ENCODE measurements at regions not wholly inside any gene's neighbourhood (a gene's known extent, or its start where the extent isn't known, plus 50 kb on each side); places are given as distances from the start of the nearest gene placed in this dataset.
A peak's percentile ranks its signal among the peaks of the same experiment; 100 is the strongest.

- H3K4me3 ChIP-seq (ENCODE audit: low read depth, low read length) = no peak overlapping the region
- TF ChIP-seq, protein P1, sequence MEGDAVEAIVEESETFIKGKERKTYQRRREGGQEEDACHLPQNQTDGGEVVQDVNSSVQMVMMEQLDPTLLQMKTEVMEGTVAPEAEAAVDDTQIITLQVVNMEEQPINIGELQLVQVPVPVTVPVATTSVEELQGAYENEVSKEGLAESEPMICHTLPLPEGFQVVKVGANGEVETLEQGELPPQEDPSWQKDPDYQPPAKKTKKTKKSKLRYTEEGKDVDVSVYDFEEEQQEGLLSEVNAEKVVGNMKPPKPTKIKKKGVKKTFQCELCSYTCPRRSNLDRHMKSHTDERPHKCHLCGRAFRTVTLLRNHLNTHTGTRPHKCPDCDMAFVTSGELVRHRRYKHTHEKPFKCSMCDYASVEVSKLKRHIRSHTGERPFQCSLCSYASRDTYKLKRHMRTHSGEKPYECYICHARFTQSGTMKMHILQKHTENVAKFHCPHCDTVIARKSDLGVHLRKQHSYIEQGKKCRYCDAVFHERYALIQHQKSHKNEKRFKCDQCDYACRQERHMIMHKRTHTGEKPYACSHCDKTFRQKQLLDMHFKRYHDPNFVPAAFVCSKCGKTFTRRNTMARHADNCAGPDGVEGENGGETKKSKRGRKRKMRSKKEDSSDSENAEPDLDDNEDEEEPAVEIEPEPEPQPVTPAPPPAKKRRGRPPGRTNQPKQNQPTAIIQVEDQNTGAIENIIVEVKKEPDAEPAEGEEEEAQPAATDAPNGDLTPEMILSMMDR (IDR thresholded peaks at IDR 0.05; ENCODE audit: low read depth, low read length) = no peak
These were observed 153.5 kb upstream of the DMRT1 start for GRCh38 chr9:687994-688393.

GRCh38 chr9:690517-691111 lies 150.9 kb upstream of the DMRT1 start:
- no peak overlapping the region for H3K4me3 ChIP-seq (ENCODE audit: low read depth, low read length)
- TF ChIP-seq, protein P1 (IDR thresholded peaks at IDR 0.05; ENCODE audit: low read depth, low read length) = no peak

- no peak overlapping the region for H3K4me3 ChIP-seq (ENCODE audit: low read depth, low read length)
- TF ChIP-seq, protein P1 (IDR thresholded peaks at IDR 0.05; ENCODE audit: low read depth, low read length) = no peak
These were observed 149.6 kb upstream of the DMRT1 start for GRCh38 chr9:691825-692400.

DNA sequence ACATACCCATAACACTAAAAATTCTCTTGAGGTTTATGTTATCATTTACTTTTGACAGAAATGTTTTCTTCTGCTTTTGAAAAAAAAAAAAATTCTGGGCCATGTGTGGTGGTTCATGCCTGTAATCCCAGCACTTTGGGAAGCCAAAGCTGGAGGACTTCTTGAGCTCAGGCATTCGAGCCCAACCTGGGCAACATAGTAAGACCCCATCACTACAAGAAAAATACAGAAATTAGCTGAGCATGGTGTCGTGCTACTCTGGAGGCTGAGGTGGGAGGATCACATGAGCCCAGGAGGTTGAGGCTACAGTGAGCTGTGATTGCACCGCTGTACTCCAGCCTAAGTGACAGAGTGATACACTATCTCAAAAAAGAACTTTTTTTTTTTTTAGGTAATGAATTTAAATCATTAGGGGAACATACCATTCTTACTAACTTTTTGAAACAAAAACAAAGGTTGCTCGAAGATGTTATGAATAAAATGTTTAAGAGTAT lies 148.8 kb upstream of the DMRT1 start:
- H3K4me3 ChIP-seq (ENCODE audit: low read depth, low read length) = peak overlapping the region; percentile 60
- TF ChIP-seq, protein P1 (IDR thresholded peaks at IDR 0.05; ENCODE audit: low read depth, low read length) = no peak

DNA sequence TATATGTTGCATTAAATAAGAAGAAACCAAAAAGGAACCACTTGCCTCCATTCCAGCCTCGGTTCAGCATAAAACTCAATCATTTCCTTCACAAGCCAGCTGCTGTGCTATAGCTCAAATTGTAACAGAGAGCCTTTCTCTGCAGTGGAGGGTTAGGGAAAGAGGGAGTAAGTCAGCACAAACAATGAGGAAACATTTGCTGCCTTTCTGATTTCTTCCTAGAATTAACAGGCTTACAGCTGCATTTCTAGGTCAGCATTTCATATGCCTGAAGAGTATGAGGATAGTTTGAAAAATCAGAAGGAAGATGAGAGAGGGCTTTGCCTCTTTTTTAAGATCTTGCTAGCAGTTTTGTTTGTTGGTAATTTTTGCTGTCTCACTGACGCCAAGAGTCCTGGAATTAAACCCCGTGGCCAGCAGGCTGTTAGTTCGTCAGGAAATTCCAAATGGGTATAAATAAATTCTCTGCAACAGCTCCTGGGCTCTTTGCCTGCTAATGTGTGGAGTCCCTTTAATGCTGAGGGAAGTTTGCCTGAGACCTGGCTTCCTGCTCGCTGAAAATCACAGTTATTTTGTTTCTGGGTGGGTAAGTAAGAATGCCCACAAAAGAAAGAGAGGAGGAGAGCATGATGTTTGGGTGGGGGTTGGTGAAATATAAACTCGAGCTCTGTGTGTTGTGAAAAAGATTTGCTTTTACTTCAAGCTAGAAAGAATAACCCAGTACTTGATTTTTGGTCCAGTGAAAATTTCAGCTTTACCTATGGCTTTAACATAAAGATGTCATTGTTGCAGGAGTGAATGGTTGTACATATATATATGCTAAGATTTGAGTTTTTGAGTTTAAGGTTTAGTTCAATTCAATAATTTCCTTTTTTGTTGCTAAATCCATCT lies 148.1 kb upstream of the DMRT1 start:
- TF ChIP-seq, protein P1 (IDR thresholded peaks at IDR 0.05; ENCODE audit: low read depth, low read length) = no peak
- H3K4me3 ChIP-seq (ENCODE audit: low read depth, low read length) = peak overlapping the region; percentile 60

GRCh38 chr9:694092-694402 lies 147.4 kb upstream of the DMRT1 start:
- TF ChIP-seq, protein P1 (IDR thresholded peaks at IDR 0.05; ENCODE audit: low read depth, low read length) = no peak
- H3K4me3 ChIP-seq (ENCODE audit: low read depth, low read length) = peak overlapping the region; percentile 60
